HepG2 (cell line): ENCODE measurements at regions not wholly inside any gene's neighbourhood (a gene's known extent, or its start where the extent isn't known, plus 50 kb on each side); places are given as distances from the start of the nearest gene placed in this dataset.

Source experiments
- ATAC-seq: fragments of 200-7000 bp; cut with Tn5 transposase; 3 replicates; pipeline ENCODE4 v1.9.1; 2020; ENCODE audit warnings: mild to moderate bottlenecking, moderate library complexity
- BruUV-seq: library from RNA; stranded (reverse); fragments of 400-500 nt; replicated peaks from 2 replicates; lab custom pipeline; 2021; lab: Mats Ljungman, UMichigan
- CTCF ChIA-PET: fragments of 300-600 bp; formaldehyde crosslinking; extraction: SDS; loops from one replicate; lab custom pipeline; 2021; ENCODE audit warnings: low total read pairs, inconsistent platforms, low intra/inter-chr PET ratio; lab: Yijun Ruan, JAX
- POLR2A ChIA-PET: fragments of 350-600 bp; sonication (Branson Sonifier 250); formaldehyde crosslinking; loops from one replicate; lab custom pipeline; 2020; ENCODE audit warnings: antibody characterized with exemption, inconsistent platforms; lab: Yijun Ruan, JAX
- DNase-seq: peaks from one replicate; pipeline ENCODE4 v3.0.0-alpha.2; 2015; ENCODE audit warnings: low spot score
- FAIRE-seq: peaks from 3 replicates; lab custom pipeline; 2011; peaks lifted over from hg19 to GRCh38; lab: Jason Lieb, UNC
- H2AFZ ChIP-seq: one replicate; pipeline ENCODE4 v1.6.1; 2011; ENCODE audit warnings: low read length, inconsistent platforms
- H3K27ac ChIP-seq: fragments of 300-600 bp; 3 replicates; pipeline ENCODE4 v1.8.0; 2011; ENCODE audit warnings: mixed run types, mild to moderate bottlenecking, mixed read lengths, low read length, inconsistent platforms; ENCODE audit not compliant: insufficient read depth; ENCODE audit errors: extremely low read length
- H3K27me3 ChIP-seq, 2 experiments: fragments of 200-600 bp in 1 of 2; 2 replicates in 1 of 2; 3 replicates in 1 of 2; pipeline versions ENCODE4 v1.6.0 to v1.8.0; 2011; ENCODE audit warnings: low read length in 2 of 2, mild to moderate bottlenecking in 2 of 2, moderate library complexity in 2 of 2, inconsistent platforms in 1 of 2; ENCODE audit not compliant: insufficient read depth in 2 of 2, control insufficient read depth in 1 of 2
- H3K36me3 ChIP-seq, 2 experiments: fragments of 200-600 bp in 1 of 2; replicated peaks in 1 of 2; 2 replicates in 1 of 2; 3 replicates in 1 of 2; pipeline versions ENCODE4 v1.5.1 to v1.8.0; 2011; ENCODE audit warnings: low read length in 2 of 2, inconsistent platforms in 1 of 2; ENCODE audit not compliant: insufficient read depth in 2 of 2, control insufficient read depth in 1 of 2
- H3K4me1 ChIP-seq: 2 replicates; pipeline ENCODE4 v1.5.1; 2012; ENCODE audit warnings: low read length, inconsistent platforms; ENCODE audit not compliant: insufficient read depth
- H3K4me2 ChIP-seq: 2 replicates; pipeline ENCODE4 v1.6.0; 2011; ENCODE audit warnings: low read depth, low read length, inconsistent platforms
- H3K4me3 ChIP-seq, 3 experiments: fragments of 200-600 bp in 1 of 3; sonication (generic), shearing (Covaris generic) in 1 of 3; replicated peaks in 1 of 3; 2 replicates each; pipeline ENCODE4 v1.5.1; 2011 to 2016; ENCODE audit warnings: low read length in 3 of 3, inconsistent platforms in 2 of 3, low read depth in 2 of 3, mild to moderate bottlenecking in 2 of 3, control low read depth in 1 of 3, mixed read lengths in 1 of 3; ENCODE audit not compliant: insufficient read depth in 1 of 3
- H3K79me2 ChIP-seq: one replicate; pipeline ENCODE4 v1.6.1; 2011; ENCODE audit warnings: low read length, inconsistent platforms; ENCODE audit not compliant: insufficient read depth
- H3K9ac ChIP-seq: 2 replicates; pipeline ENCODE4 v1.6.0; 2011; ENCODE audit warnings: mild to moderate bottlenecking, low read depth, low read length, inconsistent platforms; ENCODE audit not compliant: insufficient read depth
- H3K9me3 ChIP-seq: 2 replicates; pipeline ENCODE4 v1.5.1; 2012; ENCODE audit warnings: mild to moderate bottlenecking, low read length
- H4K20me1 ChIP-seq: 2 replicates; pipeline ENCODE4 v1.6.0; 2011; ENCODE audit warnings: inconsistent platforms, mild to moderate bottlenecking, low read length, moderate library complexity; ENCODE audit not compliant: insufficient read depth
- ARHGAP35 ChIP-seq: sonication (generic); formaldehyde crosslinking; IDR thresholded peaks from 2 replicates; pipeline ENCODE4 v1.9.0; 2022; ENCODE audit warnings: mild to moderate bottlenecking, inconsistent platforms, moderate library complexity, missing genetic modification reagents, borderline replicate concordance
- DPF2 ChIP-seq: sonication (generic); formaldehyde crosslinking; IDR thresholded peaks from 2 replicates; pipeline ENCODE4 v1.4.0; 2020; ENCODE audit warnings: mild to moderate bottlenecking, low read depth, missing genetic modification reagents, borderline replicate concordance
- GLI4 ChIP-seq: sonication (generic); formaldehyde crosslinking; IDR thresholded peaks from 2 replicates; pipeline ENCODE4 v1.5.1; 2020; ENCODE audit warnings: missing genetic modification reagents, mild to moderate bottlenecking, moderate library complexity, borderline replicate concordance
- GTF3A ChIP-seq: sonication (generic); formaldehyde crosslinking; conservative IDR thresholded peaks from 2 replicates; pipeline ENCODE4 v1.4.0; 2020; ENCODE audit warnings: mild to moderate bottlenecking, missing genetic modification reagents
- NR3C1 ChIP-seq: sonication (generic); formaldehyde crosslinking; IDR thresholded peaks from 2 replicates; pipeline ENCODE4 v1.4.0; 2020; ENCODE audit warnings: missing genetic modification reagents
- POLR2AphosphoS5 ChIP-seq: IDR thresholded peaks from 2 replicates; pipeline ENCODE4 v1.6.1; 2012; ENCODE audit warnings: low read depth, low read length
- PRDM4 ChIP-seq: sonication (generic); formaldehyde crosslinking; IDR thresholded peaks from 2 replicates; pipeline ENCODE4 v1.9.0; 2021; ENCODE audit warnings: missing genetic modification reagents, borderline replicate concordance
- TARDBP ChIP-seq: sonication (generic); formaldehyde crosslinking; IDR thresholded peaks from 2 replicates; pipeline ENCODE4 v1.8.0; 2022; ENCODE audit warnings: mild to moderate bottlenecking, missing genetic modification reagents
- XBP1 ChIP-seq: sonication (generic); formaldehyde crosslinking; IDR thresholded peaks from 2 replicates; pipeline ENCODE4 v1.5.0; 2020; ENCODE audit warnings: missing genetic modification reagents
- ZNF225 ChIP-seq: sonication (generic); formaldehyde crosslinking; IDR thresholded peaks from 2 replicates; pipeline ENCODE4 v1.4.0; 2020; ENCODE audit warnings: mild to moderate bottlenecking, missing genetic modification reagents
- ZNF510 ChIP-seq: sonication (generic); formaldehyde crosslinking; IDR thresholded peaks from 2 replicates; pipeline ENCODE4 v1.4.0; 2020; ENCODE audit warnings: low read depth, mild to moderate bottlenecking, missing genetic modification reagents
- ZNF770 ChIP-seq: sonication (generic); formaldehyde crosslinking; IDR thresholded peaks from 2 replicates; pipeline ENCODE4 v1.5.0; 2020; ENCODE audit warnings: mild to moderate bottlenecking, missing genetic modification reagents
- WGBS: methylation state at CpG from one replicate; pipeline ENCODE4 v1.1.6; 2017; ENCODE audit warnings: low lambda C conversion rate; 5-methylcytosine and 5-hydroxymethylcytosine counted together
- in situ Hi-C: cut with HindIII; loops from 2 replicates; pipeline ENCODE4 v1.10.0; 2017; ENCODE audit warnings: low pct_unique_long_range_greater_than_20kb; ENCODE audit not compliant: extremely low pct_ligation_motif_present
- intact Hi-C: fragments of 100-400 bp; cut with micrococcal nuclease; formaldehyde crosslinking; loops from one replicate; pipeline ENCODE4 v1.10.0; 2022; ENCODE audit not compliant: unreplicated experiment
- TF ChIP-seq, protein P1 (sequence below): sonication (generic); formaldehyde crosslinking; IDR thresholded peaks from 2 replicates; pipeline ENCODE4 v1.4.0; 2020; ENCODE audit warnings: missing genetic modification reagents
- TF ChIP-seq, protein P2 (sequence below): sonication (generic); formaldehyde crosslinking; IDR thresholded peaks from 2 replicates; pipeline ENCODE4 v1.4.0; 2020; ENCODE audit warnings: mild to moderate bottlenecking, missing genetic modification reagents

- no peak for TF ChIP-seq DPF2 (CRISPR knock-in tag)
- TF ChIP-seq NR3C1 (CRISPR knock-in tag) = no peak
These were observed 167.9 kb downstream of the MTHFS start (continued) for GRCh38 chr15:79728867-79729266.

DNA sequence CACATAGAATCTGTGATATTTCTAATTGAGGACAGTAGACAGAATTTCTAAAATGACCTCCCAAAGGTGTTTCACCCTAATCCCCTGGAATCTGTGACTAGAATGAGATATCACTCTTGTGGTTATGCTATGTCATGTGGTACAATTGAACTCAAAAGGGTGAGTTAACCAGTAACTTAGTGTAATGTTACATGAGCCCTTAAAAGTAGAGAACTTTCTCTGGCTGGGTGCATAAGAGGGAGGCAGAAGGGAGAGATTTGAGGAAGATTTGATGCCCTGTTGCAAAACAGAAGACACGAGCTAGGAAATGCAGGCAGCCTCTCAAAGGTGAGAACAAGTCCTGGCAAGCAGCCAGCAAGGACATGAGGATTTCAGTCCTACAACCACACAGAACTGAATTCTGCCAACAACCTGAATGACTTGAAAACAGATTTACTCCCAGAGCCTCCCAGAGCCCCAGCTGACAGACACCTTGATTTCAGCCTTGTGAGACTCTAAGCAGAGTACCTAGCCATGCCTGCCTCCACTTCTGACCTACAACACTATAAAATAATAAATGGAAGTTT is 160.3 kb downstream of the MTHFS start:
- no peak for ATAC-seq
- no peak for TF ChIP-seq GTF3A (CRISPR knock-in tag)
- no peak for TF ChIP-seq ZNF510 (CRISPR knock-in tag)
- TF ChIP-seq POLR2AphosphoS5 = no peak
- no peak for TF ChIP-seq GLI4 (CRISPR knock-in tag)
- TF ChIP-seq, protein P1, sequence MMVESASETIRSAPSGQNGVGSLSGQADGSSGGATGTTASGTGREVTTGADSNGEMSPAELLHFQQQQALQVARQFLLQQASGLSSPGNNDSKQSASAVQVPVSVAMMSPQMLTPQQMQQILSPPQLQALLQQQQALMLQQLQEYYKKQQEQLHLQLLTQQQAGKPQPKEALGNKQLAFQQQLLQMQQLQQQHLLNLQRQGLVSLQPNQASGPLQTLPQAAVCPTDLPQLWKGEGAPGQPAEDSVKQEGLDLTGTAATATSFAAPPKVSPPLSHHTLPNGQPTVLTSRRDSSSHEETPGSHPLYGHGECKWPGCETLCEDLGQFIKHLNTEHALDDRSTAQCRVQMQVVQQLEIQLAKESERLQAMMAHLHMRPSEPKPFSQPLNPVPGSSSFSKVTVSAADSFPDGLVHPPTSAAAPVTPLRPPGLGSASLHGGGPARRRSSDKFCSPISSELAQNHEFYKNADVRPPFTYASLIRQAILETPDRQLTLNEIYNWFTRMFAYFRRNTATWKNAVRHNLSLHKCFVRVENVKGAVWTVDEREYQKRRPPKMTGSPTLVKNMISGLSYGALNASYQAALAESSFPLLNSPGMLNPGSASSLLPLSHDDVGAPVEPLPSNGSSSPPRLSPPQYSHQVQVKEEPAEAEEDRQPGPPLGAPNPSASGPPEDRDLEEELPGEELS (CRISPR knock-in tag) = no peak
- TF ChIP-seq XBP1 (CRISPR knock-in tag) = no peak
- TF ChIP-seq, protein P2, sequence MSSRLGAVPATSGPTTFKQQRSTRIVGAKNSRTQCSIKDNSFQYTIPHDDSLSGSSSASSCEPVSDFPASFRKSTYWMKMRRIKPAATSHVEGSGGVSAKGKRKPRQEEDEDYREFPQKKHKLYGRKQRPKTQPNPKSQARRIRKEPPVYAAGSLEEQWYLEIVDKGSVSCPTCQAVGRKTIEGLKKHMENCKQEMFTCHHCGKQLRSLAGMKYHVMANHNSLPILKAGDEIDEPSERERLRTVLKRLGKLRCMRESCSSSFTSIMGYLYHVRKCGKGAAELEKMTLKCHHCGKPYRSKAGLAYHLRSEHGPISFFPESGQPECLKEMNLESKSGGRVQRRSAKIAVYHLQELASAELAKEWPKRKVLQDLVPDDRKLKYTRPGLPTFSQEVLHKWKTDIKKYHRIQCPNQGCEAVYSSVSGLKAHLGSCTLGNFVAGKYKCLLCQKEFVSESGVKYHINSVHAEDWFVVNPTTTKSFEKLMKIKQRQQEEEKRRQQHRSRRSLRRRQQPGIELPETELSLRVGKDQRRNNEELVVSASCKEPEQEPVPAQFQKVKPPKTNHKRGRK (CRISPR knock-in tag) = no peak
- TF ChIP-seq TARDBP = no peak
- no peak for TF ChIP-seq PRDM4 (CRISPR knock-in tag)
- TF ChIP-seq ZNF770 (CRISPR knock-in tag) = no peak
- TF ChIP-seq ZNF225 (CRISPR knock-in tag) = no peak
- no peak for TF ChIP-seq ARHGAP35
- Histone ChIP-seq H3K9me3 (no peaks in the 10 kb centered on the region), H4K20me1 (no peaks in the 10 kb centered on the region), H3K36me3 (no peaks in the 10 kb centered on the region), H3K4me2 (no peak overlapping the region), H2AFZ (no peak overlapping the region), H3K79me2 (no peaks in the 10 kb centered on the region), H3K27me3 (no peaks in the 10 kb centered on the region), H3K27ac (no peak overlapping the region), H3K9ac (no peak overlapping the region), H3K4me3 (no peak overlapping the region), H3K4me1 (peaks cover 8% of the 10 kb centered on the region)
- 0% methylated on average over 1 of the region's 1 CpG for WGBS
- no peak for FAIRE-seq
- DNase-seq = no peak
- in situ Hi-C loops (no loop called here), intact Hi-C loops (no loop called here)
- CTCF ChIA-PET = no interaction called here
- POLR2A ChIA-PET = no interaction called here
- no TSS peak for BruUV-seq
